Dendritic cell treated with granulocyte-macrophage colony-stimulating factor and Interleukin-4, amounts not matched to agents 40 ng/mL and 50 ng/mL, for 4 days (primary cell): ENCODE measurements at regions not wholly inside any gene's neighbourhood (a gene's known extent, or its start where the extent isn't known, plus 50 kb on each side); places are given as distances from the start of the nearest gene placed in this dataset.
"Not testable (repeated sequence)": the region's sequence is repeated elsewhere in the genome, so short reads cannot be mapped to it uniquely, and the experiment has no call there.

ENCODE experiments used
- H3K27ac Mint-ChIP-seq: one replicate; pipeline ENCODE4 v1.8.0; 2022; ENCODE audit warnings: mild to moderate bottlenecking, mixed read lengths
- H3K27me3 Mint-ChIP-seq: one replicate; pipeline ENCODE4 v1.8.0; 2022; ENCODE audit warnings: mild to moderate bottlenecking, mixed read lengths
- H3K36me3 Mint-ChIP-seq: one replicate; pipeline ENCODE4 v1.8.0; 2022; ENCODE audit warnings: low read depth, mixed read lengths
- H3K4me1 Mint-ChIP-seq: one replicate; pipeline ENCODE4 v1.8.0; 2022; ENCODE audit warnings: low read depth, mixed read lengths
- H3K4me3 Mint-ChIP-seq: one replicate; pipeline ENCODE4 v1.8.0; 2022; ENCODE audit warnings: mild to moderate bottlenecking, moderate library complexity, mixed read lengths
- H3K9me3 Mint-ChIP-seq: one replicate; pipeline ENCODE4 v1.8.0; 2022; ENCODE audit warnings: mixed read lengths
- intact Hi-C: fragments of 100-400 bp; cut with micrococcal nuclease; formaldehyde crosslinking; loops from one replicate; pipeline ENCODE4 v1.15.0; 2022

DNA sequence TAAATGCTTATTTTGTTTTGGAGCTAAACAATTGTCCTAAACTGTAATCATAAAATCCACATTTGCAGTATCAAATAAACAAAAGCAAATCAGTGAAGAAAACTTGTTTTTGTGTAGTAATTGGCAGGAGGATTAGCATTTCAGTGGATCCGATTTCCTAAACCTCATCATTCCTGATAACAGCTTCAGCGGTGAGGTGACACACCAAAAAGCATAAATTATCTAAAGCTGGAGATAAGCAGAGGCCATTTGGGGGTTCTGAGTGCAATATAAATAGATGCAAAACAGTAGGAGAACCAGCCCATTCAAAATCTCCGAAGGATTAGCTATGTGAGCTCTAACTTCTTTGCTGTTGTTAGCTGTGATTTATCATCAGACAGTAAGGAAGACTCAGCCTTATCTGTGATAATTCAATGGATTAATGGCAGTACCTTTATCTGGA, 235.8 kb downstream of the EPHA7 start:
- intact Hi-C loops, result no loop called here
- Mint-ChIP-seq H3K9me3 (no peaks in the 10 kb centered on the region), H3K27me3 (no peaks in the 10 kb centered on the region), H3K4me3 (no peak overlapping the region), H3K4me1 (no peaks in the 10 kb centered on the region), H3K27ac (no peak overlapping the region), H3K36me3 (no peaks in the 10 kb centered on the region)

DNA sequence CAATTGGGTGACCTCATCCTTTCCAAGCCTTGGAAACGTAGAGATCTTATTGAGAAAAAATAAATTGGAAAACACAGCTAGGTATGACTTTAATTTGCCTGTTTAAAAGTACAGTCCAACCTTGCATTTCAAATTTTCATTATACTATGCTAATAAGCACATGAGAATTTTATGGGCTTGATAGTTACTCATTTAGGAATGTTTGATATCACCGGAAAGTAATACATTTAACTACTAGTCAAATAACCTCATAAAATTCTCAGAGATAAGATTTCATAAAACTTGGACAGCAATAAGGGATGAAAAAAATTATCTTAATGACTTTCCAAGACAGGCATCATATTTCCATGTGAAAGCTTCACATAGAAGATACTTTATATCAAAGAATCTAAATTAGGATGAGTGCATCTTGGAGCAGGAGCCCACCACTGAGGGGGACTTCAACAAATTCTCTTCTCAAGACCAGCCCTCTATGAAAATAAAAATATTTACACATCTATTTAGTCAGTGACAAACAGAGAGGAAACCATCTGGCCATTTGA, 236.3 kb downstream of the EPHA7 start:
- Mint-ChIP-seq H3K27ac (no peak overlapping the region), H3K4me1 (no peaks in the 10 kb centered on the region), H3K4me3 (no peak overlapping the region), H3K9me3 (no peaks in the 10 kb centered on the region), H3K27me3 (no peaks in the 10 kb centered on the region), H3K36me3 (no peaks in the 10 kb centered on the region)
- intact Hi-C loops, result no loop called here

DNA sequence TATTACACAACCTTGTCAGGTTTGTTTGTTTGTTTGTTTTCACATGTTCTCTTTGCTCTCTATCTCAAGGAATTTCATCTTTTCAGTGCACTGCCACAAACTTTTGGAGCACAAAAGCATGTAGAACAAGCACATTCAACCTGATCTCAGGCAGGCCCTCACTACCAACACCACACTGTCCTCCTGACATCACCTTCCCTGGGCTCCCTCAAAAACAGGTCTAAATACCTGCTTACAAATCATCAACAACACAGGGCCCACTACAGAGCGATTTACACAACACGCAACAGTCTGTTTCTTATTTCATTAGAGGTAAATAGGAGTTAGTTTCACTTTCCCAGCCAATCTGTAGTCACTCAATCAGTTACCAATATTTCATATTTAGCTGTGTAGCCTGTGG, 241.4 kb downstream of the EPHA7 start:
- intact Hi-C loops, result no loop called here
- H3K27ac Mint-ChIP-seq, result no peak overlapping the region
- H3K4me1 Mint-ChIP-seq, result no peaks in the 10 kb centered on the region
- H3K36me3 Mint-ChIP-seq, result no peaks in the 10 kb centered on the region
- H3K4me3 Mint-ChIP-seq, result no peak overlapping the region
- H3K9me3 Mint-ChIP-seq, result no peaks in the 10 kb centered on the region
- no peaks in the 10 kb centered on the region for H3K27me3 Mint-ChIP-seq

DNA sequence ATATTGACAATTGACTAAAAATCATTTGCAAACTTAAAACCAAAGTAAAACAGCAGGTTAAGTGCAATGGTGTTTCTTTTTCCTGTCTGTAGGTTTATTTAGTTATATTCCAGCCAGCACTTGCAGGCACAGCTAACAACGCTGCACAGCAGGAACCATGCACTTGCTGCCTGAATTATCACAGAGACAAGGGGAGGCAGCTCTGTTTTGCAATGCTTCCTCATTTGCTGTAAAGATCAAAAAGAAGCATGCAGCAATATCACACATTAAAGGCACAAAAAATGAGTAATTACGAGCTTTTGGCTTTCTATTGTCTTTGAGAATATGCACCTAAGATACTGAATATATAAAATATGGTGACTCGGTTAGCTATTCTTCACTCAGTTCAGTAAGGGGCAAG, 241.9 kb downstream of the EPHA7 start:
- Mint-ChIP-seq H3K27me3 (no peaks in the 10 kb centered on the region), H3K4me1 (no peaks in the 10 kb centered on the region), H3K27ac (no peak overlapping the region), H3K36me3 (no peaks in the 10 kb centered on the region), H3K9me3 (no peaks in the 10 kb centered on the region), H3K4me3 (no peak overlapping the region)
- intact Hi-C loops, result no loop called here

DNA sequence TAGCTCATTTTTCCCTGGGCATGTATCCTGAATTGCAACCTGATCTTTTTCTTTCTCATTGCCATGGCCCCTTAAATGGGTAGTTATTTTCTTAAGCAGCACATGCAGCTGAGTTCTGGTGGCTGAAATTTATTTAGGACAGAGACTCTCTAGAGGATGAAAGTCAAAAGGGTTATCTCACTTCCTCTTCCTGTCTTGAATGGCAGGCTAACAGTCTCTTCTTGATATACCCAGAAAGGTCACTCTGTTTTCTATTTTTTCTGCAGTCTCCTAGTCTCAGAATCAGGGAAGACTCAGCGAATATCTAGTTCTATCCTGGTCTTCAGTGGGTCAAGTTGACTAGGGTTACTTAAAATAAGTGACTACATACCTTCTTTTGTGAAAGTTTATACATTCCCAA, 243.3 kb downstream of the EPHA7 start:
- intact Hi-C loops, result no loop called here
- H3K27me3 Mint-ChIP-seq, result no peaks in the 10 kb centered on the region
- no peak overlapping the region for H3K27ac Mint-ChIP-seq
- H3K9me3 Mint-ChIP-seq, result no peaks in the 10 kb centered on the region
- no peaks in the 10 kb centered on the region for H3K36me3 Mint-ChIP-seq
- no peak overlapping the region for H3K4me3 Mint-ChIP-seq
- H3K4me1 Mint-ChIP-seq, result no peaks in the 10 kb centered on the region

DNA sequence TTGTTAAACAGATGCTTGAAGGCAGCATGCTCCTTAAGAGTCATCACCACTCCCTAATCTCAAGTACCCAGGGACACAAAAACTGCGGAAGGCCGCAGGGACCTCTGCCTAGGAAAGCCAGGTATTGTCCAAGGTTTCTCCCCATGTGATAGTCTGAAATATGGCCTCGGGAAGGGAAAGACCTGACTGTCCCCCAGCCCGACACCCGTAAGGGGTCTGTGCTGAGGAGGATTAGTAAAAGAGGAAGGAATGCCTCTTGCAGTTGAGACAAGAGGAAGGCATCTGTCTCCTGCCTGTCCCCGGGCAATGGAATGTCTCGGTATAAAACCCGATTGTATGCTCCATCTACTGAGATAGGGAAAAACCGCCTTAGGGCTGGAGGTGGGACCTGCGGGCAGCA, 245.8 kb downstream of the EPHA7 start:
- H3K27ac Mint-ChIP-seq, H3K4me1 Mint-ChIP-seq, H3K27me3 Mint-ChIP-seq, H3K36me3 Mint-ChIP-seq, intact Hi-C loops, H3K9me3 Mint-ChIP-seq, H3K4me3 Mint-ChIP-seq: not testable (repeated sequence)

DNA sequence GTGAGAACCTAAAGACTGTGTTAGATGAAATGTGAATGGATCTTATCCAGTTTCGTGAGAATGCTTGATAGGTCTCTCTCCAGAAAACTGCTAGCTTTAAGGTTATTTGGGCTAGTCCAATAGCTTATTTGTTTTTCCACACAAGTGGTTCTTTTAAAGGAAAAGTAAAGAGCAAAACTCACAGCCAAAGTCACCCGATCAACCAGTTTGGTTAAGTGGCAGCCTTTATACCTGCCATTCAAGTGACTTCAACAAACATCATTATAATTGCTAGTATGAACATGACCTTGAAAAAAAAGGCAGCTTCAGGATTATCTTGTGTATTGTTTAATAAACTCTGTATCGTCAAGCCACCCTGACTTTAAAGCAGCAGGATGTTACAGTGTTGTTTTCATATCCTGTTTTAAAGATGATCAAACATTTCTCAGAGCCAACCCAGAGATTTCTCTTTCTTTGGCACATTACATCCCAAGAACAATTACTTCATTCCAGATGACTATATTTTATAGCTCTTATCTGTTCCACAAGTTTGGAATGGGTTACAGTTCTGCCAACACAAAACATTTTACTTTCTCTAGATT, 253.4 kb downstream of the EPHA7 start:
- intact Hi-C loops, result no loop called here
- H3K36me3 Mint-ChIP-seq, result no peaks in the 10 kb centered on the region
- H3K4me3 Mint-ChIP-seq, result no peak overlapping the region
- no peaks in the 10 kb centered on the region for H3K9me3 Mint-ChIP-seq
- no peak overlapping the region for H3K27ac Mint-ChIP-seq
- H3K27me3 Mint-ChIP-seq, result no peaks in the 10 kb centered on the region
- H3K4me1 Mint-ChIP-seq, result no peaks in the 10 kb centered on the region

DNA sequence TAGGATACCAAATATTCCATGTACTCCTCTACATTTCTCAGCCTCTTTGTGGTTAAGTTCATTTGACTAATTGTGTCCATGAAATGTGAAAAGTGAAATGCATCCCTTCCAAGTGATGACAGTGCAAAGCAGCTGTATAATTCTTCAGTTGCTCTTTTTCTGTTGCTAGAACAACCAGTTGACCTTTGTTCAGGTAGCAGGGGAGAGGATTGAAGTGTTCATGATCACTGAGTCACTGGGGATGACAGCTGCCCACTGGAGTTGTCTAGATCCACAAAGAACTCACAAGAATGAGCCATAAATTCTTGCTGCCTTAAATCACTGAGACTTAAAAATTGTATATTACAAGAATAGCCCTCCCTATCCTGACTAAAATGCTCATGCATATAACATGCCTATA, 254.6 kb downstream of the EPHA7 start:
- no peaks in the 10 kb centered on the region for H3K4me1 Mint-ChIP-seq
- H3K27me3 Mint-ChIP-seq, result no peaks in the 10 kb centered on the region
- no peak overlapping the region for H3K4me3 Mint-ChIP-seq
- no peaks in the 10 kb centered on the region for H3K36me3 Mint-ChIP-seq
- intact Hi-C loops, result no loop called here
- no peaks in the 10 kb centered on the region for H3K9me3 Mint-ChIP-seq
- H3K27ac Mint-ChIP-seq, result no peak overlapping the region

DNA sequence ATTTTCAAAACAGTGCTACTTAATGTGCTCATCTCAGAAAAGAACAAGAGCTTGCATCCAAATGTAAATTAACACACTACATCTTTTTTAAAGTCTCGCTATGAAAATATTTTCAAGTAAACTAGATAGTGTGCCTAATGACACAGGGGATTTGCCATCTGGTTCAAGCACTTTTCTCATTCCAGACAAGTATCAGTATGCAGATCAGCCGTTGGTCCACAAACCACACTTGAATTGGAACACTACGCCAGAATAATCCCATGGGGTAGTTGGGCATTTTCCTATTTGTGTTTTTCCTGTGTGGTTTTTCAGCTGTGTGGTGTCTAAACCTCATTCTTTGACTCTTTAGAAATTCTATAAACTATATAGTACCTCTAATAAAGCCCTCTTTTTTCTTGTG, 256.2 kb downstream of the EPHA7 start:
- H3K27me3 Mint-ChIP-seq, result no peaks in the 10 kb centered on the region
- H3K4me1 Mint-ChIP-seq, result no peaks in the 10 kb centered on the region
- no peaks in the 10 kb centered on the region for H3K36me3 Mint-ChIP-seq
- intact Hi-C loops, result no loop called here
- no peak overlapping the region for H3K27ac Mint-ChIP-seq
- H3K9me3 Mint-ChIP-seq, result peaks cover 2% of the 10 kb centered on the region
- no peak overlapping the region for H3K4me3 Mint-ChIP-seq

DNA sequence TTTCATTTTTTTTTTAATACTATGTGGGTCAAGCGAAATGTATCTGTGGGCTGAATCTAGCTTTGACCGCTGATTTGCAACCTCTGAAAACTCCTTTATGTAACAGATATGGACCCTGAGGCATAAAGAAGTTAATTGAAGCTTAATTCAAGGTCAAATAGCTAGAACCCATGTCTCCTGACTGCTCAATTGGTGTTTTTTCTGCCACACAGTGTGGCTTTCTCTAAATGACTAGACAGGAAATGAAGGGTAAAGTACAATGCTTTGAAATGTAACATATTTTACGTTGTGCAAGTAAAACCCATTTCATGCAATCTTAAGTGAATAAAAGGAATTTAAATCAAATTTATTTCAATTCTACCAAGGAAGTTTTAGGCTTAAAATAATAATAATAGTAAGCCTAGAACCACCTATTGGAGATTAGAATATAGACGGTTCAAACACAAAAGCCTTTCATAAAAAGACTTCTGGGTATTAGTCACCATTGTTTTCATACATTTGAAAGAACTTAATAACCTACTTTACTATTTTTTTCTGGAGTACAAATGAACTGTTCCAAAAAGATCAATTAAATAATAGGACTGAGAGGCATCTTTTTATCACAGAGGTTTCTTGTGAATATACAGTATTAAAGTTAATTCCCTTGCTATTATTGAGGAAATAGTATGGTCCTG, 279.8 kb downstream of the EPHA7 start:
- Mint-ChIP-seq H3K9me3 (no peaks in the 10 kb centered on the region), H3K27me3 (no peaks in the 10 kb centered on the region), H3K4me1 (no peaks in the 10 kb centered on the region), H3K36me3 (no peaks in the 10 kb centered on the region), H3K4me3 (no peak overlapping the region), H3K27ac (no peak overlapping the region)
- intact Hi-C loops, result no loop called here

DNA sequence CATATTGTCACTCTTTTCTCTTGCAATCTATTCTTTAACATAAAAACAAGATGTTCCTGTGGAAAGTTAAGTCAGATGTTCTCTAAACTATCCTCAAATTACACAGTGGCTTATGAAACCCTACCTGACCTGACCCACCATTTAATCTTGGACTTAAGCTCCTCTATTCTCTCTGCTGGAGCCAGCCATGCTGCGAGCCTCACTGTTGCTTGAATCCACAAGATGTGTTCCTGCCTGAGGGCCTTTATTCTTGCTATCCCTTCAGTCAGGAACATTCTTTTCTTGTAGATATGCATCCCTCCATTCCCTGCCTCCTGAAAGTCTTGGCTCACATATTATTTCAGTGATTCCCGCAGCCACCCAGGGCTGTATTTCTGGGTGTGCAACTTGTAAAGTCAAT, 283.2 kb downstream of the EPHA7 start:
- Mint-ChIP-seq H3K36me3 (no peaks in the 10 kb centered on the region), H3K27me3 (no peaks in the 10 kb centered on the region), H3K4me3 (no peak overlapping the region), H3K27ac (no peak overlapping the region), H3K9me3 (no peaks in the 10 kb centered on the region), H3K4me1 (no peaks in the 10 kb centered on the region)
- intact Hi-C loops, result no loop called here

DNA sequence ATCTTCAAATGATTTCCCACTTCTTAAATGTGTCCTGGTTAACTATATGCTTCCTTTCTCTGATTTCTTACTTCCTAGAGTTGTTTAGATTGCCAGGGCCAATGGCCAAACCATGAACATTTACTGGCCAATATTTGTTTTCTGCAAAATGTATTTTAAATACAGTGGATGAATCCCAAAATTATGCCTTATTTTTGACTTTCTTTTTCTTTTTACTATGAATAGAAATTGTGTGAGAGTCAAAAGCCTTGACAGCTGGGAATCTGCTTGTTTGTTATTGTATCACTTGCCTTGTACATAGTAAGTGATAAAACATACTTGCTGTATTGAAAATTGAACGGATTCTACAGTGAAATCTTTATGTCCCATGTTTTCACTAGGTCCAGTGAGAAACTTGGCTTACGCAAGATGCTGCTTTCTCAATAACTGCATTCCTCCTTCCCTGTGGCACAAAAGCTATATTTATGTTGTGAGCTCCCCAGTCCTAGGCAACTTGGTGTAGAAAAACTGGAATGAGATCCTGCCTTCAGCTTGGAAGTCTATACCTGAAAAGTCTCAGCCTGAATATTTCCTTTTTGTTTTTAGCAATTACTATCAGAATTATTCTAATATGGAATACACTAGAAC, 295.2 kb downstream of the EPHA7 start:
- Mint-ChIP-seq H3K27ac (no peak overlapping the region), H3K4me1 (no peaks in the 10 kb centered on the region), H3K4me3 (no peak overlapping the region), H3K36me3 (no peaks in the 10 kb centered on the region), H3K27me3 (no peaks in the 10 kb centered on the region), H3K9me3 (no peaks in the 10 kb centered on the region)
- intact Hi-C loops, result no loop called here

DNA sequence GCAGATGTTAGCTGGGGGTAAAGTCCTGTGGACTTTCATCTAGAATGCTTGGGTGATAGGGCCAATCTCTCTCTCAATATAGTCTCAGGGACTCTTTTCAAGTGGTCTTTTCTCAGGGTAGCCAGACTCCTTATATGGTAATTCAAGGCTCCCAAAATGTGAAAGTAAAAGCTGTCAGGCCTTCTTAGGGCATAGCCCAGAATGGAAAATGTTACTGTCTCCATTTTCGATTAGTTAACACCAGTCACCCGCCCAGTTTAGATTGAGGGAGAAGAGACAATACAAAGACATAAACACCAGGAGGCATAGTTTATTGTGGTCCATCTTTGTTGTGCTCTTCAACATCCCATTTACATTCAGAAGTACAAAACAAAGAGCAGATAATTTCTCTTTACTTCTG, 295.8 kb downstream of the EPHA7 start:
- intact Hi-C loops, result no loop called here
- H3K36me3 Mint-ChIP-seq, result no peaks in the 10 kb centered on the region
- no peak overlapping the region for H3K27ac Mint-ChIP-seq
- H3K27me3 Mint-ChIP-seq, result no peaks in the 10 kb centered on the region
- no peaks in the 10 kb centered on the region for H3K9me3 Mint-ChIP-seq
- no peak overlapping the region for H3K4me3 Mint-ChIP-seq
- H3K4me1 Mint-ChIP-seq, result no peaks in the 10 kb centered on the region

DNA sequence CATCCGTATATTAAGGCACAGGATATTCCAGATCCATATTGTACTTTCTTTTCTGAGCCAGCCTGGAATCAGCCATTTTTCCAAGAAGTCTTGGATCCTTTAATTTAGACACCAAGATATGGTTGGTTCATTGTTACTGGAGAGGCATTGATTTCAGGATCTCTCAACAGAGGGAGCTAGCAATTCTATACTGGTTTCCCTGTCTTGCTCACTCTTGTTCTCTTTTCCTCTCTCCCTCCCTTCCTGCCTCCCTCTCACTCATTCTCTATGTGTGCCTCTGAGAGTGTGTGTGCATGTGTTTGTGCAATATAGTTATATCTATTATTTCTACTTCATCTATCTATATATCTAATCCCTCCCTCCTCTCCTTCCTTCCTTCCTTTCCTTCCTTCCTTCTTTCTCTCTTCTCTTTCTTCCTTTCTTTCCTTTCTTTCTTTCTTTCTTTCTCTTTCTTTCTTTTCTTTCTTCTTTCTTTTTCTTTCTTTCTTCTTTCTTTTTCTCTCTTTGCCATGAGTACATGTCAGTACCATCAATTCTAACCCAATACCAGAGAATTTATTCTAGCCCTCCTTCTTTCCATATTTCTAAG, 299.1 kb downstream of the EPHA7 start:
- no peaks in the 10 kb centered on the region for H3K4me1 Mint-ChIP-seq
- H3K9me3 Mint-ChIP-seq, result no peaks in the 10 kb centered on the region
- no peak overlapping the region for H3K4me3 Mint-ChIP-seq
- no peaks in the 10 kb centered on the region for H3K36me3 Mint-ChIP-seq
- intact Hi-C loops, result no loop called here
- H3K27me3 Mint-ChIP-seq, result no peaks in the 10 kb centered on the region
- H3K27ac Mint-ChIP-seq, result no peak overlapping the region
